Fibroblast of skin of abdomen (primary cell): ENCODE measurements at regions not wholly inside any gene's neighbourhood (a gene's known extent, or its start where the extent isn't known, plus 50 kb on each side); places are given as distances from the start of the nearest gene placed in this dataset.
"Not testable (repeated sequence)": the region's sequence is repeated elsewhere in the genome, so short reads cannot be mapped to it uniquely, and the experiment has no call there.

Experiments used
- DNase-seq: peaks from one replicate; pipeline ENCODE4 v3.0.0-alpha.2; 2013

DNA sequence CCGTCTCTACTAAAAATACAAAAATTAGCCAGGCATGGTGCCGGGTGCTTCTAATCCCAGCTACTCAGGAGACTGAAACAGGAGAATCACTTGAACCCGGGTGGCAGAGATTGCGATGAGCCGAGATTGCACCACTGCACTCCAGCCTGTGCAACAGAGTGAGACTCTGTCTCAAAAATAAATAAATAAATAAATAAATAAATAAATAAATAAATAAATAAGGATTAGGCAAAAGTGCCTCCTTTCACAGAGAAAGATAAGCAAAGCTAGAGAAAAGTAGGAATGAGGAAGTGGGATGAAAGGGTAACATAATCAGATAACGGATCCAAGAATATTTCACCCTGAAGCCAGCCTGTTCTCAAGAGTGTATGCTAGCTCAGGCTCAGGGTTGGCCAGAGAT is 869.6 kb upstream of the AUTS2 start:
- not testable (repeated sequence) for DNase-seq

GRCh38 chr7:68729371-68729770 is 868.9 kb upstream of the AUTS2 start:
- no peak for DNase-seq

DNA sequence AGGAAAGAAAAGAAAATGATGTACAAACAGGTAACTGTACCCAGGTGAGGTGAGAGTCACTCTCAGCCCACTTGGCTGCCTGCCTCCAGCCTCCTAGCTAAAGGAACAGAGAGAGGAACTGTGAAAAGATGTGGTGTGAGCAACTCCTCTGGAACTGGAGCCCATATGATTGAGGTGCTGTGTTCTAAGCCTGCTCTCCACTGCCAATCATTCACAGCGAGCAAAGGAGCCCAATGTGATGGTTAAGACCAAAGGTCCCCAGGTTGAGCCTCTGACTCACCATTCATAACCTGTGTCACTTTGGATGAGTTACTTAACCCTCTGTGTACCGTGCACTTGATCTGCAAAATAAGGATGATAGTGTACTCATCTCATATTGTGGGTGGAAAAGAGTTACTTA is 868.1 kb upstream of the AUTS2 start:
- DNase-seq = no peak

GRCh38 chr7:68730964-68731363 is 867.3 kb upstream of the AUTS2 start:
- no peak for DNase-seq

DNA sequence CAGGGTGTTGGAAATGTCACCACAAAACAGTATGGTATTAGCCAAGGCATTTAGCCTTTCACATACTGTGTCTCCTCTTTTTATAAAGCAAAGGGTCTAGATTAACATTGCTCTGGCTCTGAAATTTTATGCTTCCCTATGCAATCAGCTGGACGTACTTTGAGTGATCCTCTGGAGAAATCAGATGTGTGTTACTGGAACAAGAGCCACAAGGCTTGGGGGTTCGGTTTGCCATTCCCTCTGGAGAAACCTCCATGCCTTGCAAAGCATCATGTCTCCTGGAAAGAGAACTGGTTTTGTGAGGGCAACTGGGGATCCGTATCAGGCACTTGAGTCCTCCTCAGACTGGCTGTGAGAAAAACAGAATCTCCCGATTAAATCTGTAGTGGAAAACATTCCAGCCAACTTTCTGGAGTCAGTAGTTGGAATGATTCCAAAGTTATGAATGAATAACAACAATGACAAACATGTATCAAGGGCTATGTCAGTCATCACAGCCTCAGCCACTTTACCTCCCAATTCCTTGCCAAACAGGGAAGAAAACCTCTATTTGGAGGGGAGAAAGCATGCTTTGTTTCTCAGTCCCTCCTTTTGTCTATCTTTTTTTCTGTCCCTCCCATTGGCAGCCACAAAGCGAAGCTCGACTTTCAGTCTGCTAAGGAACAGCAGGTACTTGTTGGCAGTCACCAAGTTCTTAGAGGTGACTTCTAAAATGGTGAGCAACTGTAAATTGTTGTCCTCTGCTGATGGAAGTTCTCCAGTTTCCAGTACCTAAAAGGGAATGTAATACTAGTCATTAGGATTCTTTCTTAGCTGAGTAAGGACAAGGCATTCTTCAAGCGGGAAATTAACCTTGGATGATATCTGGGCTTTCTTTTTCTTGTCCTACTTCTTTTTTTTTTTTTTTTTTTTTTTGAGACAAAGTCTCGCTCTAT is 864.8 kb upstream of the AUTS2 start:
- peak; percentile 40 for DNase-seq

- DNase-seq = peak; percentile 9
Measured at GRCh38 chr7:68734431-68734830, 863.8 kb upstream of the AUTS2 start.

GRCh38 chr7:68739306-68739705 is 859.0 kb upstream of the AUTS2 start:
- DNase-seq = no peak

GRCh38 chr7:68744036-68744435 is 854.2 kb upstream of the AUTS2 start:
- no peak for DNase-seq

- DNase-seq = no peak
Measured at GRCh38 chr7:68748934-68749900, 849.1 kb upstream of the AUTS2 start.

DNA sequence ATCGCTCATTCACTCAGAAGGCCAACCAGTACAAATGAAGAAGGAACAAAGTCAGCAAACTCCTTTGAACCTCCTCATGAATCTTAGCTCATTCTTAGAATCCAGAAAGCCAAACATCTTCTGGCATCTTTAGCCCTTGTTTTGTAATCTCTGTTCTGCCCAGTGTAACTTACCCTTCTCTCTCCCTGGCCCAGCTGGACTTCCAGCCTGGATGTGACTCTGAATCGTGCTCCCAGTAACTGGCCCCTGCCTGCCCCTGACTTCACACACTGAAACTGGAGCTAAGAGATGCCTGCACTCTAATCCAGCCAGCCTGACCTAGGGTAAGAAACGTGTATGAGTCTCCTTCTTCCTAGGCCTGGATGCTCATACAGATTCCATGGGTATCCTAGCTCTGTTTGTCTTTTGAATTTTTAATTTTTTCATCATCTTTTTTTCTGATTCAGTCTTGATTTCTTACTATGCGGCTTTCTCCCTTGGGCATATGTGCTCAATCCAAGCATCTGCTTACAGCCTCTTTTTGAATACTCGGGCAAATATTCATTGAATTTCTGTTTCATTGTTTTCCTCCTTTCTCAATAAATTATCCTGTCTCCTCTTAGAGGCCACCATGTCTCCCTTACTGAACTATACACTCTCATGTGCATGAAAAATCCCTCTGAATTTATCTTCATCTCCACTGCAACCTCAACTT is 845.6 kb upstream of the AUTS2 start:
- peak; percentile 37 for DNase-seq

DNA sequence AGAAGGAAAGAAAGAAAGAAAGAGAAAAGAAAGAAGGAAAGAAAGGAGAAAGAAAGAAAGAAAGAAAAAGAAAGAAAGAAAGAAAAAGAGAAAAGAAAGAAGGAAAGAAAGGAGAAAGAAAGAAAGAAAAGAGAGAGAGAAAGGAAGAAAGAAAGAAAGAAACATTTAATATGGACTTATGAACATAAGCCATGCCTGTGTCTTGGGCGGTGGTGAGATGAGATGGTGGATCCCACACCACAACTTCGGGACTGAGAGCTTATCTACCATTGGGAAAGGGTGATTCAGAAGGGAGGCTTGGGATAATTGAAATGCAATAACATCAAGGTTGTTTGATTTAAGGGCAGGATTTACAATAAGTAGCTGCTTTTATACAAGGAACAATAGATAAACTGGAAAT is 843.9 kb upstream of the AUTS2 start:
- no peak for DNase-seq

GRCh38 chr7:68756986-68757495 is 841.2 kb upstream of the AUTS2 start:
- DNase-seq = no peak

- DNase-seq = peak; percentile 42
Measured at GRCh38 chr7:68760556-68760955, 837.7 kb upstream of the AUTS2 start.

DNA sequence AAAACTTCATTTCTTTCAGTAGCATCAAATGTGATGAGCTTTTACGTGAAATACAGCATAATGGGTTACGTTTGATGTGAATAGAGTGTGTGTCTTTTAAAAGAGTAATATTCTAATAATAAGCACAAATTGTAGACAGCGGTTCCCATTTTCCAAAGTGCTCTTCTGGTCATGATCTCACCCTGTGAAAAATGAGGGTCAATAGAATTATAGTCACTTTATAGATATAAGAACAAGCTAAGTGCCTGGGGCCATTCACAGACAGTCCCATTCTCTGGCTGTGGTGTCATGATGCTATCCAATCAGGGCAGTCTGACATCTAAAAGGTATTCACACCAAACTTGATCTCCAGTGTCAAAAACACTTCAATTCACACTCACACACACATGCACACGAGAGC is 830.8 kb upstream of the AUTS2 start:
- no peak for DNase-seq

DNA sequence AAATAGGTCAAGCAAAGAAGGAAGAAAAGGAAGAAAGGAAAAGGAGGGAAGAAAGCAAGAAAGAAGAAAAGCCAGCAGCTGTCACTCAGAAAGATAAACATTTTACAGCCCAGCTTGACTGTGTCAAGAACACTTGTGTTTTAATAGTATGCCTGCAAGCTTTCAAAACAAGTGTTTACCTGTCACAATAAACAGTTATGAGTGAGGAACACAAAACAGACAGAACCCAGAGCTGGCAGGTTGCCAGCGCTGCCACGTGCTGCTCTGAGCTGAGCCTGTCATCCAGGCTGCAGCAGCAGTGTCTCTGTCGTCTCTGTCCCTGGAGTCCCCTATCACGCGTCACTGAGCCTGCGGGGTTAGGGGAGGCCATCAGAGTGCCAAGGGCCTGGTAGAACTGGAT is 827.6 kb upstream of the AUTS2 start:
- no peak for DNase-seq

DNA sequence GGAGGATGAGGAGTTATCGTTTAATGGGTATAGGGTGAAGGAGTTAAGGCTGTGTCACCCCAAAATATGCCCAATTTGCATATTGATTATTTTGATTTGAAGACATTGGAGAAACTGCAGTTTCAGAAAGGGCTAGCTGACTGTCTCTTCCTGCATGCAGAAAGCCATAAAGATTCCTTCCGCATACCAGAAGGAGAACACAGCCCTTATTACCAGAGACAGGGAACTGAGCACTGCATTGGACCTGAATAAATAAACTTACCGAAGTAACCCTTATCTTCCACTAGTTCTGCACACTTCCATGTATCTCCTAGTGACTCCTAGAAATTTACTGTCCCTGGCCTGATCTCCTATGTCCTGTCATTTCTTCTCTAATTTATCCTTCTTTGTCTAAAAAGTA is 821.9 kb upstream of the AUTS2 start:
- peak; percentile 35 for DNase-seq

- DNase-seq = no peak
Measured at GRCh38 chr7:68783684-68784083, 814.6 kb upstream of the AUTS2 start.

DNA sequence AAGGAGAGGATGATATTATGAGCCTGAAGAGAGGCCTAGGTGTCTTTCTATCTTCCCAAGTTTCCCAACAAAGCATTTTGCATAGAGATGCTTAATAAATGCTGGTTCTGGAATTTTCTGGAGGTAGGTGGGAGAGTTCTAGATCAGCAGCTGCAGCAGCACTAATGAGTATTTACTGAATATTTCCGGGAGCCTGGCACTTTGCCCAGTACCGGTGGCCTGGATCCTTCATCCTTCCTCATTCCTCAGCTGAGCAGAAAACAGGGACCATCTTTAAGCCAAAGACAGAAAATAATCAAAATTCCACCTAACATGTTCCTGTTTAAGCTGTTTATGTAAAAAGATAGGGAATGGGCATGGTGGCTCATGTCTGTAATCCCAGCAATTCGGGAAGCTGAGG is 813.2 kb upstream of the AUTS2 start:
- DNase-seq = peak; percentile 53

DNA sequence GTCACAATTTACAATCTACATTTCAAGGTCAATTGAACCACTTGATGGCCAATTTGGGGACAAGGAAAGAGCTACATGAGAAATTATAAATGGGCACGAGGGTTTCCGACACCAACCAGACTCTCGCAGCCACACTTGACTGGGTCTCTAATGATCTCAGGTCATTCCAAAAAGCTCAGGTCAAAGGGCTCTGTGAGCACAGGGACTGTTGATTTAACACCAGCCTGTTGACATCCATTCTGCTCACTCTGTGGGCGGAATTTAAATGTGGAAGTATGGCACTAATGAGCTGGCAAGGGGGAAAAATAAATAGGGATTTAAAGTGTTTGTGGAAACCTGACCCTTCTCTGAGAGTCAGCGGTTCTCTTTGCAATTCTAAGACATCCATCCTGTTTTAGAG is 810.7 kb upstream of the AUTS2 start:
- DNase-seq = no peak

GRCh38 chr7:68788529-68788928 is 809.7 kb upstream of the AUTS2 start:
- not testable (repeated sequence) for DNase-seq

DNA sequence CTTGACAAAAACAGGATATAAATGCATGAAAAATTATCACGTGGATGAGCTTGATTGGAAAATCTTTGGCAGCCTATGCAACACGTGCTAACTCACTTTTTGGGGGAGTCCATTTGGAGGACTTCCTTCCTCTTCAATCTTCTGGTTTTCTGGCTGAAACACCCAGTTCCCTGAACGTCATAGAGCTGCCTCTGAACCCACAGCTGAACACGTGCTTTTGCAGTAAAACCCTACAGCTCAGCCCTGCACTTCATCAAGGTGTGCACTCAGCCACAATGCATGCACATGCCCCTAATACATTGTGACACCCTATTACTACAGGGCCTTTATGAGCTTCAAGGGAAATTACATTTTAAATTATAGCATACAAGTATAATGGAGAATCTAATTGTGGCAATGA is 808.7 kb upstream of the AUTS2 start:
- no peak for DNase-seq

GRCh38 chr7:68792351-68792750 is 805.9 kb upstream of the AUTS2 start:
- no peak for DNase-seq

DNA sequence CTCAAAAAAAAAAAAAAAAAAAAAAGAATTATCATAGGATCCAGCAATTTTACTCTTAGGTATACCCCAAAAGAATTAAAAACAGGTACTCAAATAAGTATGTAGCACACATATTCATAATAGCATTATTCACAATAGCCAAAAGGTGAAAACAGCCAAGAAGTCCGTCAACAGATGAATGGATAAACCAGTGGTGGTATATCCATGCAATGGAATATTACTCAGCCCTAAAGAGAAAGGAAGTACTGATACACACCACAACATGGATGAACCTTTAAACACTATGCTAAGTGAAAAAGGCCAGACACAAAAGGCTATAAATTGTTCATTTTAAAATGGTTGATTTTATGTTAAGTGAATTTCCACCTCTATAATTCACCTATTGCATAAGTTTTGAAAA is 804.8 kb upstream of the AUTS2 start:
- DNase-seq = no peak
